8988T (cell line): ENCODE measurements at regions not wholly inside any gene's neighbourhood (a gene's known extent, or its start where the extent isn't known, plus 50 kb on each side); places are given as distances from the start of the nearest gene placed in this dataset.
"Not testable (repeated sequence)": the region's sequence is repeated elsewhere in the genome, so short reads cannot be mapped to it uniquely, and the experiment has no call there.

Experiments used
- DNase-seq: peaks from one replicate; pipeline ENCODE4 v3.0.0; 2011

DNA sequence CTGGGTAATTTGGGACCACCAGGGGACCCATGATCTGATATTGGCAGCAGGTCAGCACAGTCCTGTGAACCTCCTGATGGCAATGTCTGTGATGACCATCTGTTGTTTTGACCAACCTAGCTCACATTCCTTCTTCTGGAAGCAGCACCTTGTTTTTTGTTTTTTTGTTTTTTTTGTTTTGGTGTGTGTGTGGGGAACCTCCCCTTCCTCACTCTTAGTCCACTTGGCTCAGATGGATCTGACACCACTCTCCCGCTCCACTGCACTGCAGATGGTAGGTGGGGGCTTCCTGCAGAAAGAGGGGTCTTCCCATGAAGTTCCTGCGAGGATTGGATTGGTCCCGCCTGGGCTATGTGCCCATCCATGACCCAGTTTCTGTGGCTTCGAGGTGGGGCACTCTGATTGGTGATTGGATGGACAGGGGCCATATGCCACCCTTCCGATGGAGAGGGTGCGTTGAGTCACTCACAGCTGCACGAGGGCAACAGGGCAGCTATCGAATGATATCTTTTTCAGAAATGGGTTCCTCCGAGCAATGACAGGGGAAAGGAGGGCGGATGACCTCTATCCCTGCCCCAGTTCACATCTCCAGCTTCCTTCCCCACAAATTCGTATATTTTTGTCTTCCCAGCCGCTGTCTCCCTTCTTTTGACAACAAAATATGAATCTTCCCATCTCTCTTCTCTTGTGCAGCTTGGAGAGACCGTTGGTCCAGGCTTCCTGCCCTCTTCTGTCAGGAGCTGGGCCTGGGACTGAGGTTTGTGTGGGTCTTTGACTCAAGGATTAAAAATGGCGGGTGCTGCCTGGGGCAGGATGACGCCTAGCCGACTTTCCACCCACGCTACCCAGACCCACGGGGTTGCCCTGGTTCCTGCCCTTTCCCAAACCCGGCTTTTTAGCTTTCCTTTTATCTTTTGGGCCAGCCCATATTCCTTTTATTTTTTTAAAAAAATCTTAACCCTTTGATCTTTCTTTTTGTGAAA lies 132.1 kb upstream of the KCNG1 start:
- DNase-seq: no peak

DNA sequence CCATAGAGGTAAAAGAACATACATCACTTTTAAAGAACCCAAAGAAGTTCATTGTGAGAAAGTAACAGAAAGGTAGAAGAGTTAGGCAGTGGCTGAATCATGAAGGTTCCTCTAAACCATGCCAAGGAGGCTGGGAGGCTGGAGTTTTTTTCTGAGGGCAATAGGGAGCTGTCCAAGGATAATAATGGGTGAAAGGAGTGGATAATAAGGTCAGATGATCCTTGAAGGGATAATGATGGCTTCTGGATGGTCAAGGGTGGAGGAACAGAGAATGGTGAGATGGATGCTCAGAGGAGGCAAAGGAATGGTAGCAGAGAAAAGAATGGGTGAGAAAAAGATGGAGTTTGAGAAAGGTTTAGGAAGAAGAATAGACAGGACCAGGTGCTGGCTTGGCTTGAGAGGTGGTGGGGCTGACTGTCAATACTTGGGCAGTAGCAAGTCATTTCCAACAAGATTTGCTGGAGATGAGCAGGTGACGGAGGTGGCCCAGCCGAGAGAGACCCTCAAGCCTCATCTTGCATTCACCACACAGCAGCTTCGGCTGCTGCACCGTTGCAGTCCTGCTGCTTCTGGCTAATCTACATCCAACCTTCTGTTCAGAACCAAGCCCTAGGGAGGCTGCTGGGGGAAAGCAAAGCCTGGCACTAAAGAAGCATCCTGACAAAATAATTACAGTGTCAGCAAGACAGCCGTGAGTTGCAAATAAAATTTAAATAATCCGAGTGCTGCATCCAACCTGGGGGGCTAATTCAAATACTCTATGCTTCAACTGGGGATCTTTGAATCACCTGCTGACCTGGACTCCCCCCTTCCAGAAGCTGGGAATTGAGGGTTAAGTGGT lies 131.2 kb upstream of the KCNG1 start:
- no peak for DNase-seq

DNA sequence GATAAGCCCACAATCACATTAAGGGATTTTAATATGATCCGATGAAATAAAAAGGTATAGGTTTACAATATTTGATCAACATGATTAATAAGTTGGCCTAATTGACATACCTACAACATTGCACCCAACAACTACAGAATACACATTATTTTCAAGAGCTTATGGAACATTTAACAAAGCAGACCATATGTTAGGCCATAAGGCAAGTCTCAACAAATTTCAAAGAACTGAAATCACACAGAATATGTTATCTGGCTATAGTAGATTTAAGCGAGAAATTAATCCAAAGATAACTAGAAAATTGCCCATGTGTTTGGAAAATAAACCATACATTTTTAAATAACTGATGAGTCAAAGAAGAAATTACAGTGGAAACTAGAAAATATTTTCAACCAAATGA lies 126.0 kb upstream of the KCNG1 start:
- no peak for DNase-seq

DNA sequence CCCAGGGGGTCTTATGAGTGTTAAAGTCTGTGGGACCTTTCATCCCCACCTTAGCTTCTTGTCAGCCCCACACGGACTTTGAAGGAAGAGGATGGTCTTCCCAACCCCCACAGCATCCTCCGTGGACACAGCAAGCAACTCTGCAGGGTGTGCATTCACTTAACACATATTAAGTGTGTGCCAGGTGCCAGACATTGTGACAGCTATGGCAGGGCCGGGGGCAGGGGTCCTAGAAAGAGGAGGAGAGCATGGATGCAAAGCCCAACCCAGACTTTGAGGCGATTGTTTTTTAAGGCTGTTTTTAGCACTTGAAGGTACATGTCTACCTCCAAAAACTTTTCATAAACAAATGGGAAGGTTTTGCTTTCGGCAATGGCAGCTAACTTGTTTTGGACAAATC lies 121.6 kb upstream of the KCNG1 start:
- DNase-seq: no peak

DNA sequence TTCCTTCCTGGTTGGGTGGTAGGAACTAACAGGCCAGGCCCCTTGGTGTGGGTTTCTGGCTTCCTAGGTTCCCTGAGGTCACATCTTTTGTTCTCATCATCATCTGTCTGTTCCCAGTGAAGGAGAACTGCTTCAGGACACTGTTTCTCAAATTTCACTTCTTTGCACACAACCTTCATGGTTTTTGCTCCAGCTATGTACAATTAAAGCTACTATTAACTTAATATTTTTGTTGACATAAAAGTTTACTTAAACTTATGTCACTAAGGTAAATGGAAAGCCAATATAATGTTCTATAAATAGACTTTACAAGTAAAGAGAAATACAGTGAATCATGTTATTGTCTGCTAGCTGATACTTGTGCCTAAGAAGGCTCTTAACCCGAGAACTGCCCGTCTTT lies 120.7 kb upstream of the KCNG1 start:
- DNase-seq: no peak

DNA sequence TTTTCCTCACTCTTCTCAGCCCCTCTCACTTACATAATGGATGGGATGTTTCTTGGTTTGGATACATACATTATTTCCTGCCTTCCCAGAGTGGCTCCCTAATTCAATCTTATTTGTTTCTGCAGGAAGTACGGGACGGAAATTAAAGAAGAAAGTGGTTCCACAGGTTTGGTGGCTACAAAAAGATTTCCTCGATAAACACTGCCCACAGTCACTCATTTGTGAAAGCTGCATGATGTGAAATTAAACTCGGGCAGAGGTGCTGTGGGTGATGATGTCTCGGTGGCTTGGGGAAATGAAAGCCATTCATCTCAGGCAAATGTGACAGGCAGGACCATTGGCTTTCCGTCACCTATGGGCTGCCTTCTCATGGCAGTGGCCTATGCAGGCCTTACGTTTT lies 119.5 kb upstream of the KCNG1 start:
- DNase-seq: no peak

DNA sequence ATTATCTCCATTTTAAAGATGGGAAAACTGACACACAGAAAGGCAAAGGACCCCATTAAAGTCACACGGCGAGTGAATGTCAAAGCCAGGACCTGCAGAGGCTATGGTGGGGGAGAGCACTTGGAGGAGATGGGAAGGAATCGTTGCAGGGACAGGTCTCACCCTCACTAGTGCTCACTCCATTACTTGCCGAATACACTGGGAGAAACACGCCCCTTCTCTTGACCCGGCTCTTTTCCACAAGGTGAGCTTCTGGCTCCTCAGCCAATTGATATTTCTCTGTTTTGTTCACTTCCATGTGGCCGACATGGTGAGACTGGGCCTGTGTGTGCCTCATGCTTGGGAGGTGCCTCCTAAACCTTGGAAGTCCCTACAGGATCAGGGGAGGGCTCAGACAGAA lies 117.8 kb upstream of the KCNG1 start:
- DNase-seq: no peak

DNA sequence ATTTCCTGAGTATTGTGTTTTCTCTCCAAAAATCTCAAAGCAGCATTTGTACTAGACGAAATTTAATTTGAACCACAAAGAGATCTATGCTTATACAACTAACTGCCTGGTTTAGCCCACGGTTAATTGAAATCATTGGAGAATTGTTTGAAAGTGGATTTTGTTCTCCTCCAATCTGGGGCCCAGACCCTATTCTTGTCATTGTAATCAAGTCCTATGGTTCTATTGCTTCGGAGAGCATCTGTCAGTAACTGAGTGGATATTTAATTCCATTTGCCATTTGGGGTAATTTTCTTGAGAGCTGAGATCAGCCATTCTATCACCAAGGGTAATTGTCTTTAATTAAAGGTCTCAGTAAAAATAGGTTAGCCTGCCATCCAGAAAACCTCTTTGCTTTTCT lies 117.0 kb upstream of the KCNG1 start:
- no peak for DNase-seq

DNA sequence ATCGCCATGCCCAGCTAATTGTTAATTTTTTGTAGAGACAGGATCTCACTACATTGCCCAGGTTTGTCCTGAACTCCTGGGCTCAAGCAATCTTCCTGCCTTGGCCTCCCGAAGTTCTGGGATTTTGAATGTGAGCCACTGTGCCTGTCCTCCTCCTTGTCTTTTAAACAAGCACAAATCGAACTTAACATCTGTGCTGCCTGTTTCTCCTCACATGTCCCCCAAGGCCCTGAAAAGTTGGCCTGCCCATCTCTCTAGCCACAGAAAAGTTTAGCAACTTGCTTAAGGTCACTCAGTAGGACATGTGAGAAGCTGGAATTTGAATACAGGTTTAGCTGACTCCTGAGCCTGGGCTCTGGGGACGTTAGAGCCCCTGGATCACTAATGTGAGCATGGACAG lies 115.7 kb upstream of the KCNG1 start:
- DNase-seq: no peak

DNA sequence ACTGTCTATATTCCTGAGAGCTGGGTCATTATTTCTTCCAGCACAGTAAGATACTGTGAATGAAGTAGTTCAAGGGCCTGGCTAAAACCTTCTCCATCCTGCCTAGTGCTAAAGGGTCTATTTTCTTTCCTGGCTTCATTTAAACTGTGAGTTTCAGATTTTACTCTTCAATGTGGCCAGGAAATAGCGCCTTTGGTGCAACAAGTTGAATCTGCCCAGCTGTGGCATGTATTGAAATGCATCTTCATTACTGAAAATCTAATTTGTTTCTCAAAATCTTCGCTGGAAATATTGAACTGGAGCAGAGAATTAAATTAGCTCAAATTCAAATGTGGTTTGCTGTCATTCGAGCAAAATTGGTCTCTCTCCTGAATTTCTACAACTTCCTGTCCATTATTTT lies 114.6 kb upstream of the KCNG1 start:
- no peak for DNase-seq

DNA sequence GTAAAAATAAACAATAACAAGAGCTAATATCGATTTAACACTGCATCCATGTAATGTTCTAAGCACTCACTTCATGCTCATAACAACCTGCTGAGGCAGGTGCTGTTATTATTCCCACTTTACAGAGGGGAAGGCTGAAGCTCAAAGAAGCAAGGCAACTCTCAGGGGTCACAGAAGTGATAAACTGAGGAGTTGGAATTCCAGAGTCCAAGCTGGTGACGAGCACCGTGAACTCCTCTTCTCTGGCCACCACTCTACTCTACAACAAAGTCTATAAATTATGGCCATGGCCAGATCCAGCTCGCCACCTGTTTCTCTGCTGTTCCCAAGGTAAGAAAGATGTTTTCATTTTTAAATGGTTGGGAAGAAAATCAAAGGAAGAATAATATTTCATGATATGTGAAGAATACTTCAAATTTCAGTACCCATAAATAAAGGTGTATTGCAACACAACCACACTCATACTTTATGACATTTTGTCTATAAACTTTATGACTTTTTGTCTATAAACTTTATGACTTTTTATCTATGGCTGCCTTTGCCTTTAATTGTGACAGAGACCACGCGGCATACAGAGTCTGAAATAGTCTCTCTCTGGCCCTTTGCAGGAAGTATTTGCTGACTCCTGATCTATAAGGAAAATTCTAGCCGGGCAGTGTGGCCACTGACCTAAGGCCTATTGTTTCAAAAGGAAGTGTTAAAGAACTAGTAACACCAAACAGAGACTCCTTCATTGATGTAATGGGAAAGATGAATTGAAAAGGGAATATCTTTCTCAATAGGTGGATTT lies 113.2 kb upstream of the KCNG1 start:
- DNase-seq: no peak

DNA sequence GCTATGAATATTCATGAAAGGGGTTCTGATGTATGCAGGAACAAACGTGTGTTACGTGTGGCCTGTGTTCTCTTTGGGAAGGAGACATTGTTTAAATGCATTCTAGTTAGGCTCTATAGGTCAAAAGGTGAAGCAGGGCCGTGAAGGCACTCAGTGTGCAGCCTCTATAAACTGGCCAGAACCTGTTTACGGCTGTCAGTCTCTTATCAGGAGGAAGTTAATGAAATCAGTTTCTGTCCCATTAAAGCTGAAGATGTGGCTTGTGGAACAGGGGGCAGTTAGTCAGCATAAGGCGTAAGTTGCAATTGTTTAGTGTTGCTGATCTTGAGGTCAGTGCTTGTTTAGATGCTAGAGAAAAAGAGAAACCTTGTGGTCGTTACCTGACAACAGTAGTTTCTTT lies 111.5 kb upstream of the KCNG1 start:
- DNase-seq: no peak

DNA sequence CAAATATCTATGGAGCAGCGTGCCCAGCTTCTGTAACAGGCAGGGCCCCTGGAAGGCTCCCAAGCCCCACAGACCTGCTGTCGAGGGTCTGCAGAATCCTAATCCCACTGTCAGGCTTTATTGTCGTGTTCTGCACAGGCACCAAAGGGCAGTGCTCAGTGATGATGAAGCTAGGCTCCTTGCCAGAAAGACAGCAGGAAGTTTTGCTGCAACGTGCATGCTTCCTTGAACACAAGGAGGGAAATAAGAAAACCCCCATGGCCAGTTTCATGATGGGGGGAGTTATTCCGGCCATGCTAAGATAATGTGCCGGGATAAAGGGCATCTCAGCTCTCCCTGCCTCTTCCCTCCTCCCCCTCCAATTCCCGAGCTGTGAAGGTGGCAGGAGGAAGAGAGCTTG lies 109.4 kb upstream of the KCNG1 start:
- no peak for DNase-seq

DNA sequence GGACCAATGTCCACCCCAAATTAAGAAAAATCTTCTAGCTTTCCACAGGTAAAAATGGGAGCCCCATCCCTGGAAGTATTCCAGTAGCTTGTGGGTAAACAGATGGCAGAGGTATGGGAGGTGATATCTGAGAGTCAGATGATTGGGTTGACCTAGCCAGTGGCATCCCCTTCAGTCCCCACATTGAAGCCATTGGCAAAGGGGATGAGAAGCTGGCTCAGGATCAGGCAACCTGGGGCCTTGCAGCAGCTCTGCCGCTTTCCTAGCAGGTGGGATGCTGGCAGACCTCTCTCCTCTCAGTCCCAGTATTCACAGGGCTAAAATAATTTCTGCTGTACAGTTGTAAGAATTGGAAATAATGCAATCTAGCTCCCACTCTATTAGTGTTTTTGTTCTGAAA lies 108.9 kb upstream of the KCNG1 start:
- DNase-seq: no peak

DNA sequence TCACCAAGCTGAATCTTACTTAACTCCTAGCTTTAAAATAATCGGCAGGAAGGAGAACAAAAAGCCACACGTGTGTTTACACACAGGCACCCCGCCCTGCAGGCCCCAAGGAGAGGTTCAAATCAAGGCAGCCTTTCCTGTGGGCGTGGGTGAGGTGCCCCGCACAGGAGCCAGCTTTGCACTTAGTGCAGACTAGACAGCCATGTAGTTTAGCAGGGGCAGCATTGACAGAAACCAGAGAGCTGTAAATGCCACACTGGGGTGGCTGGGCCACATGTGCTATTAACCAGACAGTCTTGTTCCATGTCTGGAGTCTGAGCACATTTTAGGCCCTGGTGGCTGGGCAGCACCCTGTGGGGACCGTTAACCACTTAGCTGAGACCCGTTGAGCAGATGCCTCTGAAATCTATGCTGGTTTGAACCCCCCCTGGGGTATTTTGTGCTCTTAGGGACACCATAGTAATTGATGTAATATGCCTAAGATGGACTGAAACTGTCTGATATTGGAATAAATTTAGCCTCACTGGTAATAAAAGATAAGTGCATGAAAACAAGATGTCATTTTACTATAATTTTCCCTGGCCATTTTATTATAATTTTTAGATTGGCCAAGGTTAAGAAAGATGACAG lies 106.4 kb upstream of the KCNG1 start:
- DNase-seq: no peak

DNA sequence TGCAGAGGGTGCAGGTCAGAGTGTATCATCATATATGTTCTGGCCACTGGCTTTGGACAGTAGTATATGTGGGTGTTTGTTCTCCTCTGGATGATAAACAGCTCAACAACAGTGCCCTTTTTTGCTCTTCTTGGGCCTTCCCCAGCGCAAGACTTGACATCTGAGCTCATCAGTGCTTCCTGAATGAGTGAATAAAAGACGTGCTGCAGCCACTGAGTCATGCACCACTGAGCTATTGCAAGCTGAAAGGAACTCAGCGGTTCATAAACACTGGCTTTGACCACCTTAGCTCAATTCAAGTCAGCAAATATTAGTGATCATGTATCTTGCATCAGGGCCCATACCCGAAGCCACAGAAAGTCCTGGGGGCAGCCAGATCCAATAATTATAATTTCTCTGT lies 105.3 kb upstream of the KCNG1 start:
- DNase-seq: no peak

DNA sequence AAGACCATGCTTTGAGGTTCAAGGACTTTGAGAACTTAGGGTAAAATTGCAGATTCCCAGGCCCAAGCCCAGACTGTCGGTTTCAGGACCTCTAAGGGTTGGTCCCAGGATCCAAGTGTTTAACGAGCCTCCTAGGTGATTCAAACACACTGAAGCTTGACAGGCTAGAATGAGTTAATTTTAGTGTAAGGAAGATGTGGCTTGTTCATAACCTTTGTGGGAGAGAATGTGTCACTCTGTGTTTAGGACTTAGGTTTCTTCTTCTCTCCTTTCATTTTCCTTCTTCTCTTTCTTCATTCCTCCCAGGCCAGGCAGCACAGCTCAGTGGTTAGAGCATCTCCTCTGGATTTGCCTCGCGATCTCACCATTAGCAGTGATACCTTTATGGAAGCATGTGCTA lies 104.8 kb upstream of the KCNG1 start:
- no peak for DNase-seq

DNA sequence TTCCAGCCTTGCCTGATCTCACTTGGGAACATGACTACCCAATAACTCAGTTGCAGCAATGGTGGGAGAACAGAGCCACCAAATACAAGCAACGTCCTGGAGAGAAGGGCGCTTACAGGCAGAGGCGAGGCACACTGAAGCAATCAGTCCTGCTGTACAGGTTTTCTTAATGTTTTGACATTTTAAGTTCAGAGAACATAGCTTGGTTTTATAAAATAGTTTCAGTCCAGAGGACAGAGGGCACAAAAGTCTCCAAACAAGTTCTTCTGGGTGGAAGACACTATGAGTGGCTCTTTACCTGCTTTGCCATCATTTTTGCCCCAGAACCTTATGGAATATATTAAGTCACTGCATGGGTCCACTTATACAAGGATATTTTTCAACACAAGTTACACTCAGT lies 103.4 kb upstream of the KCNG1 start:
- no peak for DNase-seq

DNA sequence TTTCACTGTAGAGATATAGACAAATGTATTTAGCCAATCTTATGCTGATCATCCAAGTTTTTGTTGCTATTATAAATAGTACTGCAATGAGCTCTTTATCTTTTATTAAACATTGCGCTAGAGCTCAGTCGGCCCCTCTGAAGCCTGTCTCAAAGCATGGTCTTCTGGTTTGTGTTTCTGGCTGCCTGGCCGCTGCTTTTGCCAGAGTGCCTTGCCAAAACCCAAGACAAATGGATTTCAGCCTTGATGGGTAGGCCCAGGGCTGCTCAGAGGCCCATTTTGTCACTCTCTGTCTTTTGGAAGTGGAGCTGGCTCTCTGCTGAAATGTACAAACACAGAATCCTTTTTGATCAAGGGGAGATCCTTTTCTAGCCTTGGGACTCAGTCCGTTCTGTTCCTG lies 102.9 kb upstream of the KCNG1 start:
- DNase-seq: no peak

DNA sequence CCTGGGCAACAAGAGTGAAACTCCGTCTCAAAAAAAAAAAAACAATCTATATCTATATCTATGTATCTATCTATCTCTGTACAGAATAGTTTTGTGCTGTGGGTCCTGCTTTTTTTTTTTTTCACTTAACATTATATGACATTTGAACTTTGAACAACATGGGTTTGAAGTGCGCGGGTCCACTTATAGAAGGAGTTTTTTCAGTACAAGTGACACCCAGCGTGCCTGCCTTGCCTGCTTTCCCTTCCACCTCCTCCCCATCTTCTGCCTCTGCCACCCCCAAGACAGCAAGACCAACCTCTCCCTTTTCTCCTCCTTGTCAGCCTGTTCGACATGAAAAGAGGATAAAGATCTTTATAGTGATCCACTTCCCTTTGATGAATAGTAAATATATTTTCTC lies 102.2 kb upstream of the KCNG1 start:
- no peak for DNase-seq

DNA sequence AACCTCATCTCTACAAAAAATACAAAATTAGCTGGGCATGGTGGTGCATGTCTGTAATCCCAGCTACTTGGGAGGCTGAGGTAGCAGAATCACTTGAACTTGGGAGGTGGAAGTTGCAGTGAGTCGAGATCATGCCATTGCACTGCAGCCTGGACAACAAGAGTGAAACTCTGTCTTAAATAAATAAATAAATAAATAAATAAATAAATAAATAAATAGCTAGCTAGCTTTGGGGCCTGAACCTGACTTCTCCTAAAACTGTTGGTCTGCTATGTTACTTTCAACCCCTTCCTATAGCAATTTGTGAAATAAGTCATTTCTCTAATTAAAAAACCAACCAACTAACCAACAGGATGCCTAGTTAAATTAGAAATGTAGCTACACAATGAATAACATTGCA lies 101.0 kb upstream of the KCNG1 start:
- DNase-seq: not testable (repeated sequence)

DNA sequence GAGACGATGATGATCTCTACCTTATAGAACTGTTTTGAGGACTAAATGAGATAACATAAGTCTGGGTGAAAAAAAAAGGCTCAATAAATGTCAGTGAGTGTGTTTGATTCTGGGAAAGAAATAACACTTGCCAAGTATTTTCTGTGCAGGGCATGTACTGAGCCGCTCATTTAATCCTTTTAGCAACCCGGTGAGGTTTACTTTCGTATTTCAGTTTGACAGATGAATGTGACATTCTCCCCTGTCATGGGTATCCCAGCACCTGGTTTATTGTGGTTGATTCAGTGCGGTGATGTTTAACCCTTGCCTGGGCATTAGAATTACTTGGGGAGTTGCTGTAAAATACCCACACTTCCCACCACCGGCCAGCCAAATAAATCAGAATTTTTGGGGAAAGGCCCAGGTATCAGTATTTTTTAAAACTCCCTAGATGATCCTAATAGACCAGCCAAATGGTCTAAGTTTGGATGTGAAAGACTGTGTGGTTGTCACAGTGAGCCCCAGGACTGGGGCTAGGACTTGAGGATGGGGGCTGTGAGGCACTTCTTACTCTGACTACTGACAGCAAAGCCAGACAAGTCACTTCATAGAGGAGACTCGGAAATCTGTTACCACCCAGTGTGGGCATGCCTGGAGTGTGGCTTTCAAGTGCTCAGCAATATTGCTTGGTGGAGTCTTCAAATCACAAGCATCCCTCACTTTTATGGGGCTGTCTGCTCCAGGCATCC lies 100.2 kb upstream of the KCNG1 start:
- DNase-seq: no peak
